GM18502 (cell line): ENCODE measurements at regions not wholly inside any gene's neighbourhood (a gene's known extent, or its start where the extent isn't known, plus 50 kb on each side); places are given as distances from the start of the nearest gene placed in this dataset.

Experiments
- ATAC-seq: cut with Tn5 transposase; IDR thresholded peaks from one replicate; pipeline ENCODE4 v1.9.1; 2021; ENCODE audit warnings: mild to moderate bottlenecking; ENCODE audit not compliant: unreplicated experiment, poor library complexity

GRCh38 chr9:129490583-129491486 is 130.1 kb downstream of the C9orf50 start:
- no peak for ATAC-seq

- ATAC-seq, result no peak
Observed at GRCh38 chr9:129489838-129490582, 130.9 kb downstream of the C9orf50 start.

DNA sequence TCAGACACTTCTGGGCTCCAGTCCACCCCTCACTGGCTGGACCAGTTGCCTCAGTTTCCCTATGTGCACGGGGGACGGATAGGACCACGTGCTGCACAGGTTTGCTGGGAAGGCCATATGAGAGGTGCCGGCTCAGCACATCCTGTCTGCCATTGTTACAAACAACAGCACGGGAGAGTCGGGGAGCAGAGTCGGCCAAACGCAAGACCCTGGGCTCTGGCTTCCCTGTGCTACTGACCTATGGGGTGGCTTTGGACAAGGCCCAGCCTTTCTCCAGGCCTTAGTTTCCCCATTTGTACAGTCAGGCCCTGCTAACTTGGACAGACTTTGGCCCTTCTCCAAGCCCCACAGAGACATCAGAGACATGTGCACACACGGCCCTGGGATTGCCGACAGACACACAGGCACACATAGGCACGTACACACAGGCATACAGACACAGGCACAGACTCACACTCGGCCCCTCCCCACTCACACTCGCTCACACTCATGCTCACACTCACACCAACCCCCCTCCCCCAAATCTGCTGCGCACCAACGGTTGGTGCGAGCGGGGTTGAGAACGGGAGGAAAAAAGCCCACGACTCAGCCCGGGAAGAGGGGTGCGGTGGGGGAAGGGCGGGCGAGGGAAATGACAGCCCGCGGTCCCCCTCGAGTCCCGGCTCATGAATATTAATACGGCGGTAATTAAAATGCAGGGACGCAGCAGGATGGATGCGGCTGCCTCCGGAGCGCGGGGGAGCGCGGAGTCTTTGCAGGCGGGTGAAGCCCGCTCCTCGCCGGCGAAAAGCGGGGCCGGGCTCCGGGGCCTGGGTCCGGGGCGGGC is 133.0 kb downstream of the C9orf50 start:
- peak; percentile 32 for ATAC-seq

- ATAC-seq, result no peak
Observed at GRCh38 chr9:129486756-129487657, 133.9 kb downstream of the C9orf50 start.

- ATAC-seq, result no peak
Observed at GRCh38 chr9:129485145-129485774, 135.6 kb downstream of the C9orf50 start.

- ATAC-seq, result no peak
Observed at GRCh38 chr9:129484352-129485000, 136.4 kb downstream of the C9orf50 start.

DNA sequence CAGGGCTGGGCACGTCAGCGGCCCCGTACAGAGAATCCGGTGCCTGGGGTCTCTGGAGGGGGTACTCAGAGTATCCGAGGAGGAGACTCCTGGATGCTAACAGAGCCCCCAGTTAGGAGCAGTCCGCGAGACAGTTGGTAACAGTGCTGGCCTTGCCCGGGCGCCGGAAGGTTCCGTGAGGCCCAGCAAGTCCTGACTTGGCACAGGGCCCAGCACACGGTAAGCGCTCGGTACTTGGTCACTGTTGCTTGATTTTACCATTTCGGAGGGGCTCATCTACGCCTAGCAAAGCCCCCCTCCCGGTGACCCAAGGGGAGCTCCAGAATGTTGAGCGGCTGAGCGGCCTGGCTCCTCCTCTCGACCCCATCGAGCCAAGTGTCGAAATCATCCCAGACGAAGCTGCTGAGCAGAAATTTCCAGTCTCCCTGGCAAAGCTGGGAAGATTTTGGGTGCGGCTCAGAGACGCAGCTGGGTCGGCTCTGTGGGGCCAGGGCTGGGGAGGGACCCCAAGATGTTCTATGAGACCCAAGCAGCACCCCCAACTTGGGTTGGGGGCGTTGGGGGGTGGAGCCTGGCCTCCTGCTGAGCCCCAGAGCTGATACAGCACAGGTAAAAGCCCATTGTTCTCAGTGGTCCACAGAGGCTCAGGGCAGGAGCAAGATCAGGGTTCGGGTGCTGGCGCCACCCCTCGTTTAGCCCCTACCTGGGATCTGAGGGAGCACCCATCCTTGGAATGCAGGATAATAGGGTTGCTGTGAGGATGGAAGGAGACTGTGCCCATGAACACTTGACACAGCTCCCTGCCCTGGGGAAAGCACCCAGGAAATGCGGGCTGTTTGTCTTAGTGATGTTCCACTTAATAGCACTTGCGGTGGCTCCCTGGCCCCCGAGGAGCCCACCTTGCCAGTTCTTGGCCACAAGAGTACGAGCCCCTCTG is 137.2 kb downstream of the C9orf50 start:
- ATAC-seq, result no peak

DNA sequence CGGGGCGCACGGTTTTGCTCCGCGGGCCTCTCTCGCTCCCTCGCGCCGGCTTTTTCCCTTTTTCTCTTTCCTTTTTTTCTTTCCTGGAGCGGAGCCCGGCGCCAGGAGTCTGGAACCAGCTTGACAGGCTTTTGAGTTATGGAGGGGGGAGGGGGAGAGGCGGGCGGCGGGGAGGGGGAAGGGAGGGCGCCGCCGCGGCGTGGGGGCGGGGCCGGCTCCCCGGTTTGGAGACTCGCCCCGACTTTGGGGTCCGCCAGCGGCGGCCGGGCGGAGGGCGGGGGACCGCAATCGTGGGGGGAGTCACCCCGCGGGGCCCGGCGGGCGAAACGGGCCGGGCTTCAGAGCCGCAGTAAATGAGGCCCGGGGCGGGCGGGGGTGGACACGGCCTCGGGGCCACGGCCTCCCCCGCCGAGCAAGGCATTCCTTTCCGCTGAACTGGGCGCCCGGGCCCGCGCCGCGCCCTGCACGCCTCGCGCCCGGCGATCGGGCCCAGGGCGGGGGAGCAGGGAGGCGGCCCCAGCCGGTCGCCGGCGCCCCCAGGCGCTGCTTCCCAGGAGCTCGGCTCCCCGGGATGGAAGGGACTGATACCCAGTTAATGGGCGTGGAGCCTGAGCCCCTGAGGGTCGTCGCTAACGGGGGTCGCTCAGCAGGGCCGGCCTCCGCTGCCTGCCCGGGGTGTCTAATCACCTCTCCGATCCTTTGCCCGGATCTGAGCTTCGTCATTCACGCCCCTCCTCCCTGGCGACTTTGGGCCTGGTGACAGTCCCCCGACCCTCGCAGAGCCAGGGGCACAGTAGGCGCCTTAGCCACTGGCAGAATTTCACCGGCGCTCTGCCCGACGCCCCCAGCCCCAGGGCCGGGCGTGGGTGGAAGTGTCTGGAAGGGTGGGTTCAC is 138.1 kb downstream of the C9orf50 start:
- no peak for ATAC-seq

- no peak for ATAC-seq
Observed at GRCh38 chr9:129481810-129482511, 138.9 kb downstream of the C9orf50 start.

DNA sequence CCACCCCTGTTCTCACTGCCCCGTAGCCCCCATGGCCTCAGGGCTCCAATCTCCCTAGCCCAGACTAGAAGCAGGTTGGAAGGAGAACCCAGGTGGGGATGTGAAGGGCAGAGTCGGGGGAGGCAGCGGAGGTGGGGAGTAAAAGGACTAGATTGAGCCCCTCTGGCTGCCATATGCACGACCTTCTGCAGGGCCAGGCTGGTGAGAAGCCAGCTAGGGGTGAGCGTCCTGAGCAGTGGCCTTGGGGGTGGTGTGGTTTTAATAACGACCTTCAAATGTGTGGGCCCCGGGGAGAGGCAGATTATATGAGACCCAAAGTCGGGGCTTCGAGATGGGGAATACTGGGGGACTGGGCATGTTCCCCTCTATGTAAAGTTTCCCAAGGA is 139.5 kb downstream of the C9orf50 start:
- no peak for ATAC-seq

DNA sequence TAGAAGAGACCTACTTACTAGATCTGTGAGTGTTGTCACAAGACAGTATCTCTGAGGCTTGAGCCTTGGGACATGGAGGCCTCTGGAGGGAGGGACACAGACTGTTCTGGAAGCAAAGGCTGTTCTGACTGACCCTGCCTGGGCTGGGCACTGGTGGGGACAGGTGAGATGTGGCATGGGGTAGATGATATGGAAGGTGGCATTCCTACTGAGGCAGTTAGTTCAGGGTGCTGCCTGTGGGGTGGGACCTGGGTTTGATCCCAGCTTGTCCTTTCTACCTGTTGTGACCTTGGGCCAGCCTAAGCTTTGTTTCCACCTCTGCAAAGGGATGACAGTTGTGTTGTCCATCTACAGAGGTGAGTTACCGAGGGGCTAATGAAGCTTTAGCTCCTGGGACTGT is 140.2 kb downstream of the C9orf50 start:
- no peak for ATAC-seq

GRCh38 chr9:129480227-129480626 is 140.7 kb downstream of the C9orf50 start:
- ATAC-seq, result no peak

DNA sequence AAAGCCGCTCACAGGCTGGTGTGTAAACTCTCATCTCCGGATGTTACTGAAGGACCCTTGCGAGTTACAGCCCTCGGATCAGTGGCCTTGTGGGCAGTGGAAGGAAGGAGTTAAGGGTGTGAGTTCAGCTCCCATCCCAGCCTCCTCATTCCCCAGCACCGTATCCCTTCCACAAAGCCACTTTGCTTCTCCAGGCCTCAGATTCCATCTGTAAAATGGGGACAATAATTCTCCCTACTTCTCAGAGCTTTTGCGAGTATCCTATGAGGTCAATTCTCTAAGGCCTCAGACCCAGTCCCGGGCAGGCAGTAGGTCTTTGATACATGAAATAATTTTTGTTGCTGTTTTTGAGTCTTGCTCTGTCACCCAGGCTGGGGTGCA is 141.3 kb downstream of the C9orf50 start:
- ATAC-seq, result no peak

DNA sequence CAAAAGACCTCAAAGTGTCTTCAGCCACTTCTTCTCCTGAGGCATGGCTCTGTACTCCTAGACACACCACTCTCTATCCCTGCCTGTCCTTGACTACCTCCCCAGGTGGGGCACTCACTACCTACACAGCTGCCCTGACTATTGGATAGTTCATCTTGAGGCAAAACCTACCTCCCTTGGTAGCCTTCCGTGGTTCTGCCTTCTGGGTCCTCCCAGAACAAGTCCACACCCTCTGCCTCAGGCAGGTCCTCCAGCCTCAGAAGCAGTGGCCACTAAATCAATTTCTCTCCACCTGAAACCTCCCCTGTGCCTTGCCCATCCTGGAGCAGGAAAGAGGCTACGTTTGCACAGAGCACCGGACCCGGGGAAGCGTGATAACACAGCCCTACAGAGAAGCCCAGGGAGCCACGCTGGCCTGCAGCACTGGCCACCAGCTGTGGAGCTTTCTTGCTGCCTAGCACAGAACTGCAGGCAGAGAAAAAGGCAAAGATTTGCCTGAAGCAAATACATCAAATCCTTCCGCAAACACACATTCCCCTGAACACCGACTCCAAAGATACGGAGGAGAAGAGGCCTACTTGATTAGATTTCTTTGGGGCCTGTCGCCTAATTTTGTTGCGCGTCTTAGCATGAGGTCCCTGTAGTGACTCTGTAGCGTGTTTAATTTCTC is 141.8 kb downstream of the C9orf50 start:
- ATAC-seq, result no peak

- no peak for ATAC-seq
Observed at GRCh38 chr9:129478461-129478860, 142.4 kb downstream of the C9orf50 start.
